Keratinocyte (primary cell): ENCODE measurements at regions not wholly inside any gene's neighbourhood (a gene's known extent, or its start where the extent isn't known, plus 50 kb on each side); places are given as distances from the start of the nearest gene placed in this dataset.

ENCODE experiments used
- DNase-seq: peaks from one replicate; pipeline ENCODE4 v3.0.0-alpha.2; 2011; ENCODE audit warnings: low read depth, missing footprints, low spot score
- FAIRE-seq: peaks from 2 replicates; lab custom pipeline; 2011; peaks lifted over from hg19 to GRCh38; lab: Jason Lieb, UNC
- H2AFZ ChIP-seq: 2 replicates; pipeline ENCODE4 v1.6.0; 2012; ENCODE audit warnings: low read length, control low read depth, inconsistent platforms; ENCODE audit not compliant: control insufficient read depth
- H3K27ac ChIP-seq: 2 replicates; pipeline ENCODE4 v1.5.1; 2011; ENCODE audit warnings: low read length; ENCODE audit not compliant: control insufficient read depth, insufficient read depth
- H3K27me3 ChIP-seq: 3 replicates; pipeline ENCODE4 v1.6.0; 2011; ENCODE audit warnings: low read length; ENCODE audit not compliant: control insufficient read depth, insufficient read depth; ENCODE audit errors: extremely low read depth
- H3K36me3 ChIP-seq, 2 experiments: 2 replicates in 1 of 2; 3 replicates in 1 of 2; pipeline ENCODE4 v1.5.1; 2011; ENCODE audit warnings: low read length in 2 of 2, mild to moderate bottlenecking in 1 of 2; ENCODE audit not compliant: control insufficient read depth in 2 of 2, insufficient read depth in 2 of 2; ENCODE audit errors: extremely low read depth in 1 of 2
- H3K4me1 ChIP-seq: 3 replicates; pipeline ENCODE4 v1.5.1; 2011; ENCODE audit warnings: low read length; ENCODE audit not compliant: control insufficient read depth, insufficient read depth; ENCODE audit errors: extremely low read depth
- H3K4me2 ChIP-seq: 3 replicates; pipeline ENCODE4 v1.6.0; 2011; ENCODE audit warnings: low read depth, low read length; ENCODE audit not compliant: control insufficient read depth, insufficient read depth; ENCODE audit errors: extremely low read depth
- H3K4me3 ChIP-seq, 3 experiments: fragments of 200-600 bp in 1 of 3; sonication (generic) in 1 of 3; 2 replicates in 2 of 3; 3 replicates in 1 of 3; pipeline ENCODE4 v1.5.1; 2011 to 2016; ENCODE audit warnings: low read length in 3 of 3, mild to moderate bottlenecking in 3 of 3, control low read depth in 2 of 3, inconsistent platforms in 1 of 3, low read depth in 1 of 3, mixed read lengths in 1 of 3, mixed run types in 1 of 3, moderate library complexity in 1 of 3; ENCODE audit not compliant: control insufficient read depth in 2 of 3, insufficient read depth in 2 of 3; ENCODE audit errors: extremely low read depth in 1 of 3
- H3K79me2 ChIP-seq: 2 replicates; pipeline ENCODE4 v1.6.0; 2012; ENCODE audit warnings: low read length; ENCODE audit not compliant: control insufficient read depth, insufficient read depth
- H3K9ac ChIP-seq: 3 replicates; pipeline ENCODE4 v1.6.0; 2011; ENCODE audit warnings: low read length; ENCODE audit not compliant: control insufficient read depth, insufficient read depth; ENCODE audit errors: extremely low read depth
- H3K9me1 ChIP-seq: 3 replicates; pipeline ENCODE4 v1.6.0; 2011; ENCODE audit warnings: low read length; ENCODE audit not compliant: control insufficient read depth, insufficient read depth; ENCODE audit errors: extremely low read depth
- H3K9me3 ChIP-seq: 2 replicates; pipeline ENCODE4 v1.5.1; 2012; ENCODE audit warnings: low read depth, low read length; ENCODE audit not compliant: control insufficient read depth
- H4K20me1 ChIP-seq: 3 replicates; pipeline ENCODE4 v1.6.0; 2011; ENCODE audit warnings: low read length; ENCODE audit not compliant: control insufficient read depth, insufficient read depth; ENCODE audit errors: extremely low read depth
- CTCF ChIP-seq, 3 experiments: IDR thresholded peaks in 1 of 3; conservative IDR thresholded peaks in 1 of 3; optimal IDR thresholded peaks in 1 of 3; 2 replicates in 2 of 3; 3 replicates in 1 of 3; pipeline versions ENCODE3 to v1.5.1; 2011; ENCODE audit warnings: low read length in 3 of 3, mild to moderate bottlenecking in 3 of 3, moderate library complexity in 2 of 3, control low read depth in 1 of 3, inconsistent platforms in 1 of 3; ENCODE audit not compliant: insufficient read depth in 2 of 3; ENCODE audit errors: extremely low read depth in 1 of 3
- EZH2 ChIP-seq: IDR thresholded peaks from one replicate; pipeline ENCODE4 v1.6.1; 2012; ENCODE audit warnings: inconsistent platforms, mild to moderate bottlenecking, low read length, moderate library complexity
- dilution Hi-C: fragments of 300-500 bp; cut with MboI; formaldehyde crosslinking; loops from one replicate; pipeline ENCODE4 v1.7.0; 2020; ENCODE audit warnings: low sequenced_read_pairs; ENCODE audit not compliant: extremely low pct_ligation_motif_present

- H3K4me1 ChIP-seq, result peaks cover 23% of the 10 kb centered on the region
- H3K9ac ChIP-seq, result no peak overlapping the region
- no peaks in the 10 kb centered on the region for H3K79me2 ChIP-seq
- no peak overlapping the region for H3K4me2 ChIP-seq
- H3K36me3 ChIP-seq, result no peaks in the 10 kb centered on the region
- no peak overlapping the region for H3K4me3 ChIP-seq
- FAIRE-seq (peak; percentile 13), DNase-seq (no peak)
- H3K9me1 ChIP-seq, result no peaks in the 10 kb centered on the region
- no peaks in the 10 kb centered on the region for H3K9me3 ChIP-seq
- no peak overlapping the region for H3K27ac ChIP-seq
- dilution Hi-C loops, result no loop called here
- no peaks in the 10 kb centered on the region for H3K27me3 ChIP-seq
- H2AFZ ChIP-seq, result no peak overlapping the region
- TF ChIP-seq CTCF (optimal IDR thresholded peaks at IDR 0.05 in 1 of 3, IDR thresholded peaks at IDR 0.05 in 1 of 3, conservative IDR thresholded peaks at IDR 0.05 in 1 of 3; ENCODE audit: extremely low read depth in 1 of 3, insufficient read depth in 2 of 3, low read length in 3 of 3) (no peak), EZH2 (no peak)
- H4K20me1 ChIP-seq, result no peaks in the 10 kb centered on the region
These were observed 315.6 kb upstream of the THBS1 start for GRCh38 chr15:39265261-39265660.

GRCh38 chr15:39266890-39267289, 314.0 kb upstream of the THBS1 start:
- no peaks in the 10 kb centered on the region for H4K20me1 ChIP-seq
- H3K27ac ChIP-seq, result no peak overlapping the region
- no peaks in the 10 kb centered on the region for H3K9me3 ChIP-seq
- H2AFZ ChIP-seq, result no peak overlapping the region
- dilution Hi-C loops, result no loop called here
- no peak overlapping the region for H3K4me3 ChIP-seq
- DNase-seq (no peak), FAIRE-seq (no peak)
- no peak overlapping the region for H3K9ac ChIP-seq
- H3K27me3 ChIP-seq, result no peaks in the 10 kb centered on the region
- no peaks in the 10 kb centered on the region for H3K79me2 ChIP-seq
- TF ChIP-seq CTCF (optimal IDR thresholded peaks at IDR 0.05 in 1 of 3, IDR thresholded peaks at IDR 0.05 in 1 of 3, conservative IDR thresholded peaks at IDR 0.05 in 1 of 3; ENCODE audit: extremely low read depth in 1 of 3, insufficient read depth in 2 of 3, low read length in 3 of 3) (no peak), EZH2 (no peak)
- H3K9me1 ChIP-seq, result no peaks in the 10 kb centered on the region
- H3K36me3 ChIP-seq, result no peaks in the 10 kb centered on the region
- peaks cover 33% of the 10 kb centered on the region for H3K4me1 ChIP-seq
- no peak overlapping the region for H3K4me2 ChIP-seq
